ENCODE measurements at regions not wholly inside any gene's neighbourhood (a gene's known extent, or its start where the extent isn't known, plus 50 kb on each side); places are given as distances from the start of the nearest gene placed in this dataset.
A peak's percentile ranks its signal among the peaks of the same experiment; 100 is the strongest.

- Mint-ChIP-seq H3K4me1 (peaks cover 18 to 25% (median 20%) of the 10 kb centered on the region in 3 donors), H3K9me3 (no peaks in the 10 kb centered on the region), H3K4me3 (no peak overlapping the region), H3K27ac (no peak overlapping the region), H3K27me3 (peaks cover 0 to 14% of the 10 kb centered on the region in 2 donors), H3K36me3 (no peaks in the 10 kb centered on the region)
- CTCF ChIA-PET: no interaction called here
- Histone ChIP-seq H3K27ac (ENCODE audit: low read length) (no peak overlapping the region), H3K4me3 (ENCODE audit: control insufficient read depth in 1 of 2, extremely low read depth in 1 of 2, low read length in 1 of 2) (no peak overlapping the region), H3K27me3 (replicated peaks in 1 of 2; ENCODE audit: control insufficient read depth in 2 of 2, extremely low read depth in 1 of 2, insufficient read depth in 2 of 2, low read length in 1 of 2) (peaks cover 0 to 15% of the 10 kb centered on the region in 2 experiments), H3K4me1 (ENCODE audit: control insufficient read depth in 1 of 2, extremely low read depth in 1 of 2, insufficient read depth in 2 of 2, low read length in 2 of 2) (peaks cover 0 to 5% of the 10 kb centered on the region in 2 experiments), H3K36me3 (ENCODE audit: control insufficient read depth in 2 of 2, extremely low read depth in 1 of 2, insufficient read depth in 1 of 2, low read length in 1 of 2) (no peaks in the 10 kb centered on the region), H3K9me3 (no peaks in the 10 kb centered on the region)
- WGBS (ENCODE audit: insufficient coverage): 81% methylated on average over 8 of the region's 8 CpGs
- POLR2A ChIA-PET: no interaction called here
- ATAC-seq (replicated peaks in 1 of 4) (peak in 1 of 4 experiments; percentile 32), DNase-seq (no peak)
These were observed 290.1 kb upstream of the ZNF32 start for GRCh38 chr10:43938810-43939209.

GRCh38 chr10:43931308-43931930 is 282.7 kb upstream of the ZNF32 start:
- H3K4me1 Mint-ChIP-seq: no peaks in the 10 kb centered on the region
- H3K4me3 ChIP-seq (ENCODE audit: control insufficient read depth in 1 of 2, extremely low read depth in 1 of 2, low read length in 1 of 2): no peak overlapping the region
- H3K36me3 ChIP-seq (ENCODE audit: control insufficient read depth in 2 of 2, extremely low read depth in 1 of 2, insufficient read depth in 1 of 2, low read length in 1 of 2): no peaks in the 10 kb centered on the region
- POLR2A ChIA-PET: no interaction called here
- no peaks in the 10 kb centered on the region for H3K9me3 Mint-ChIP-seq
- peaks cover 17 to 19% of the 10 kb centered on the region in 2 donors for H3K27me3 Mint-ChIP-seq
- DNase-seq (no peak), ATAC-seq (replicated peaks in 1 of 4) (no peak)
- H3K27ac ChIP-seq (ENCODE audit: low read length): no peak overlapping the region
- H3K4me3 Mint-ChIP-seq: no peak overlapping the region
- H3K9me3 ChIP-seq: no peaks in the 10 kb centered on the region
- peaks cover 0 to 22% of the 10 kb centered on the region in 2 experiments for H3K27me3 ChIP-seq (replicated peaks in 1 of 2; ENCODE audit: control insufficient read depth in 2 of 2, extremely low read depth in 1 of 2, insufficient read depth in 2 of 2, low read length in 1 of 2)
- no peak overlapping the region for H3K27ac Mint-ChIP-seq
- no CpG with 5 or more reads among the region's 4 CpGs for WGBS (ENCODE audit: insufficient coverage)
- CTCF ChIA-PET: no interaction called here
- H3K36me3 Mint-ChIP-seq: no peaks in the 10 kb centered on the region
- no peaks in the 10 kb centered on the region for H3K4me1 ChIP-seq (ENCODE audit: control insufficient read depth in 1 of 2, extremely low read depth in 1 of 2, insufficient read depth in 2 of 2, low read length in 2 of 2)

GRCh38 chr10:43930777-43931176 is 282.1 kb upstream of the ZNF32 start:
- Histone ChIP-seq H3K9me3 (no peaks in the 10 kb centered on the region), H3K4me3 (ENCODE audit: control insufficient read depth in 1 of 2, extremely low read depth in 1 of 2, low read length in 1 of 2) (no peak overlapping the region), H3K27ac (ENCODE audit: low read length) (no peak overlapping the region), H3K4me1 (ENCODE audit: control insufficient read depth in 1 of 2, extremely low read depth in 1 of 2, insufficient read depth in 2 of 2, low read length in 2 of 2) (no peaks in the 10 kb centered on the region), H3K27me3 (replicated peaks in 1 of 2; ENCODE audit: control insufficient read depth in 2 of 2, extremely low read depth in 1 of 2, insufficient read depth in 2 of 2, low read length in 1 of 2) (peaks cover 0 to 23% of the 10 kb centered on the region in 2 experiments), H3K36me3 (ENCODE audit: control insufficient read depth in 2 of 2, extremely low read depth in 1 of 2, insufficient read depth in 1 of 2, low read length in 1 of 2) (no peaks in the 10 kb centered on the region)
- Mint-ChIP-seq H3K36me3 (no peaks in the 10 kb centered on the region), H3K4me1 (no peaks in the 10 kb centered on the region), H3K9me3 (no peaks in the 10 kb centered on the region), H3K27ac (no peak overlapping the region), H3K4me3 (no peak overlapping the region), H3K27me3 (peaks cover 17 to 19% of the 10 kb centered on the region in 2 donors)
- CTCF ChIA-PET: no interaction called here
- WGBS (ENCODE audit: insufficient coverage): 91% methylated on average over 5 of the region's 5 CpGs
- POLR2A ChIA-PET: no interaction called here
- DNase-seq (no peak), ATAC-seq (replicated peaks in 1 of 4) (no peak)

- Mint-ChIP-seq H3K4me3 (no peak overlapping the region), H3K36me3 (no peaks in the 10 kb centered on the region), H3K4me1 (no peaks in the 10 kb centered on the region), H3K9me3 (no peaks in the 10 kb centered on the region), H3K27ac (no peak overlapping the region), H3K27me3 (peaks cover 17 to 19% of the 10 kb centered on the region in 2 donors)
- no peak overlapping the region for H3K4me3 ChIP-seq (ENCODE audit: control insufficient read depth in 1 of 2, extremely low read depth in 1 of 2, low read length in 1 of 2)
- WGBS (ENCODE audit: insufficient coverage): 74% methylated on average over 3 of the region's 3 CpGs
- DNase-seq: no peak
- no peaks in the 10 kb centered on the region for H3K9me3 ChIP-seq
- ChIA-PET POLR2A (no interaction called here), CTCF (no interaction called here)
- H3K4me1 ChIP-seq (ENCODE audit: control insufficient read depth in 1 of 2, extremely low read depth in 1 of 2, insufficient read depth in 2 of 2, low read length in 2 of 2): no peaks in the 10 kb centered on the region
- peaks cover 0 to 28% of the 10 kb centered on the region in 2 experiments for H3K27me3 ChIP-seq (replicated peaks in 1 of 2; ENCODE audit: control insufficient read depth in 2 of 2, extremely low read depth in 1 of 2, insufficient read depth in 2 of 2, low read length in 1 of 2)
- no peak overlapping the region for H3K27ac ChIP-seq (ENCODE audit: low read length)
- no peak for ATAC-seq (replicated peaks in 1 of 4)
- H3K36me3 ChIP-seq (ENCODE audit: control insufficient read depth in 2 of 2, extremely low read depth in 1 of 2, insufficient read depth in 1 of 2, low read length in 1 of 2): no peaks in the 10 kb centered on the region
These were observed 281.6 kb upstream of the ZNF32 start for GRCh38 chr10:43930243-43930642.

- H3K27me3 ChIP-seq (replicated peaks in 1 of 2; ENCODE audit: control insufficient read depth in 2 of 2, extremely low read depth in 1 of 2, insufficient read depth in 2 of 2, low read length in 1 of 2): peaks cover 0 to 30% of the 10 kb centered on the region in 2 experiments
- H3K36me3 Mint-ChIP-seq: no peaks in the 10 kb centered on the region
- no peak overlapping the region for H3K4me3 Mint-ChIP-seq
- peaks cover 16 to 19% of the 10 kb centered on the region in 2 donors for H3K27me3 Mint-ChIP-seq
- ATAC-seq (replicated peaks in 1 of 4) (no peak), DNase-seq (no peak)
- WGBS (ENCODE audit: insufficient coverage): 83% methylated on average over 6 of the region's 6 CpGs
- no peaks in the 10 kb centered on the region for H3K4me1 ChIP-seq (ENCODE audit: control insufficient read depth in 1 of 2, extremely low read depth in 1 of 2, insufficient read depth in 2 of 2, low read length in 2 of 2)
- no peaks in the 10 kb centered on the region for H3K36me3 ChIP-seq (ENCODE audit: control insufficient read depth in 2 of 2, extremely low read depth in 1 of 2, insufficient read depth in 1 of 2, low read length in 1 of 2)
- POLR2A ChIA-PET: no interaction called here
- no peaks in the 10 kb centered on the region for H3K9me3 ChIP-seq
- H3K27ac Mint-ChIP-seq: no peak overlapping the region
- CTCF ChIA-PET: no interaction called here
- no peak overlapping the region for H3K27ac ChIP-seq (ENCODE audit: low read length)
- H3K4me1 Mint-ChIP-seq: no peaks in the 10 kb centered on the region
- no peak overlapping the region for H3K4me3 ChIP-seq (ENCODE audit: control insufficient read depth in 1 of 2, extremely low read depth in 1 of 2, low read length in 1 of 2)
- no peaks in the 10 kb centered on the region for H3K9me3 Mint-ChIP-seq
These were observed 280.4 kb upstream of the ZNF32 start for GRCh38 chr10:43929122-43929521.

GRCh38 chr10:43928425-43928968 is 279.8 kb upstream of the ZNF32 start:
- H3K36me3 Mint-ChIP-seq: no peaks in the 10 kb centered on the region
- CTCF ChIA-PET: no interaction called here
- no peak for ATAC-seq (replicated peaks in 1 of 4)

More at GRCh38 chr10:43928425-43928968, 279.8 kb upstream of the ZNF32 start:
- H3K27ac Mint-ChIP-seq: no peak overlapping the region
- peaks cover 13 to 19% of the 10 kb centered on the region in 2 donors for H3K27me3 Mint-ChIP-seq
- no peak for DNase-seq
- H3K9me3 Mint-ChIP-seq: no peaks in the 10 kb centered on the region
- no peak overlapping the region for H3K4me3 Mint-ChIP-seq
- H3K4me1 Mint-ChIP-seq: no peaks in the 10 kb centered on the region
- H3K27me3 ChIP-seq (replicated peaks in 1 of 2; ENCODE audit: control insufficient read depth in 2 of 2, extremely low read depth in 1 of 2, insufficient read depth in 2 of 2, low read length in 1 of 2): peaks cover 0 to 26% of the 10 kb centered on the region in 2 experiments
- H3K4me1 ChIP-seq (ENCODE audit: control insufficient read depth in 1 of 2, extremely low read depth in 1 of 2, insufficient read depth in 2 of 2, low read length in 2 of 2): no peaks in the 10 kb centered on the region
- POLR2A ChIA-PET: no interaction called here
- WGBS (ENCODE audit: insufficient coverage): 86% methylated on average over 5 of the region's 7 CpGs
- no peaks in the 10 kb centered on the region for H3K9me3 ChIP-seq
- no peak overlapping the region for H3K27ac ChIP-seq (ENCODE audit: low read length)
- no peak overlapping the region for H3K4me3 ChIP-seq (ENCODE audit: control insufficient read depth in 1 of 2, extremely low read depth in 1 of 2, low read length in 1 of 2)
- no peaks in the 10 kb centered on the region for H3K36me3 ChIP-seq (ENCODE audit: control insufficient read depth in 2 of 2, extremely low read depth in 1 of 2, insufficient read depth in 1 of 2, low read length in 1 of 2)
